Astrocyte (in vitro differentiated cells and primary cell): ENCODE measurements at regions not wholly inside any gene's neighbourhood (a gene's known extent, or its start where the extent isn't known, plus 50 kb on each side); places are given as distances from the start of the nearest gene placed in this dataset.

Experiments
- EZH2 ChIP-seq: IDR thresholded peaks from 2 replicates; pipeline ENCODE4 v1.6.1; 2012; ENCODE audit warnings: mild to moderate bottlenecking, low read length, inconsistent platforms; ENCODE audit not compliant: insufficient read depth
- TF ChIP-seq, protein P1 (sequence below): IDR thresholded peaks from 2 replicates; pipeline ENCODE4 v1.5.1; 2011; ENCODE audit warnings: low read depth, mild to moderate bottlenecking, inconsistent platforms, low read length, moderate library complexity; ENCODE audit not compliant: insufficient read depth

DNA sequence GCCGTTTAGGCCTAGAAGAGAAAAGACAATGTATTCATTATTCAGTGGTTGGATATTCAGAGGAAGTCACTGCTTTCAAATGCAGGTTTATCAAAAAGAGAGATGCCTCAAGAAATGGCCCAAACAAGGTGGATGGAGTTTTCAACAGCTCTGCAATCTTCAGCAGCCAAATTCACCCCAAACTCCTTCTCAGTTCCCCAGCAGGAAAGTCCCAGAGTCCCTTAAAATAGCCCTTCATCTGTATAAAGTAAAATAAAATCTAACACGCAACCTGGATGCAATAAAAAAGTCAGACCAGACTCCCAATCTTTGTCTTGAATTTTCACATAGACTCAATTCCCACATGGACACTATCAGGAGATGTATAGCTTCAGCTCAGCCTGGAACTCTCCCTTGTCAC lies 101.6 kb upstream of the SPATA12 start:
- TF ChIP-seq, protein P1, sequence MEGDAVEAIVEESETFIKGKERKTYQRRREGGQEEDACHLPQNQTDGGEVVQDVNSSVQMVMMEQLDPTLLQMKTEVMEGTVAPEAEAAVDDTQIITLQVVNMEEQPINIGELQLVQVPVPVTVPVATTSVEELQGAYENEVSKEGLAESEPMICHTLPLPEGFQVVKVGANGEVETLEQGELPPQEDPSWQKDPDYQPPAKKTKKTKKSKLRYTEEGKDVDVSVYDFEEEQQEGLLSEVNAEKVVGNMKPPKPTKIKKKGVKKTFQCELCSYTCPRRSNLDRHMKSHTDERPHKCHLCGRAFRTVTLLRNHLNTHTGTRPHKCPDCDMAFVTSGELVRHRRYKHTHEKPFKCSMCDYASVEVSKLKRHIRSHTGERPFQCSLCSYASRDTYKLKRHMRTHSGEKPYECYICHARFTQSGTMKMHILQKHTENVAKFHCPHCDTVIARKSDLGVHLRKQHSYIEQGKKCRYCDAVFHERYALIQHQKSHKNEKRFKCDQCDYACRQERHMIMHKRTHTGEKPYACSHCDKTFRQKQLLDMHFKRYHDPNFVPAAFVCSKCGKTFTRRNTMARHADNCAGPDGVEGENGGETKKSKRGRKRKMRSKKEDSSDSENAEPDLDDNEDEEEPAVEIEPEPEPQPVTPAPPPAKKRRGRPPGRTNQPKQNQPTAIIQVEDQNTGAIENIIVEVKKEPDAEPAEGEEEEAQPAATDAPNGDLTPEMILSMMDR = no peak
- TF ChIP-seq EZH2 = no peak
